OCI-LY1 (cell line): ENCODE measurements at regions not wholly inside any gene's neighbourhood (a gene's known extent, or its start where the extent isn't known, plus 50 kb on each side); places are given as distances from the start of the nearest gene placed in this dataset.

Source experiments
- H2AFZ ChIP-seq: fragments of 200-600 bp; sonication (generic), shearing (Covaris generic); 2 replicates; pipeline ENCODE4 v1.6.0; 2014; ENCODE audit warnings: antibody characterized with exemption, mild to moderate bottlenecking, low read length
- H3F3A ChIP-seq: fragments of 200-600 bp; sonication (generic), shearing (Covaris generic); 2 replicates; pipeline ENCODE4 v1.6.0; 2014; ENCODE audit warnings: mild to moderate bottlenecking, antibody characterized with exemption, low read length, moderate library complexity; ENCODE audit not compliant: insufficient read depth
- H3K27ac ChIP-seq: fragments of 200-600 bp; sonication (generic); 2 replicates; pipeline ENCODE4 v1.5.1; 2014; ENCODE audit warnings: low read length, mixed run types, mild to moderate bottlenecking, low read depth; ENCODE audit not compliant: poor library complexity, severe bottlenecking
- H3K27me3 ChIP-seq: fragments of 200-600 bp; sonication (generic); 2 replicates; pipeline ENCODE4 v1.6.0; 2014; ENCODE audit warnings: antibody characterized with exemption, mild to moderate bottlenecking, low read length, moderate library complexity; ENCODE audit not compliant: insufficient read depth
- H3K36me3 ChIP-seq: fragments of 200-600 bp; sonication (generic); 2 replicates; pipeline ENCODE4 v1.6.1; 2014; ENCODE audit warnings: mild to moderate bottlenecking, antibody characterized with exemption, low read length, moderate library complexity, mixed read lengths; ENCODE audit not compliant: insufficient read depth
- H3K4me1 ChIP-seq: fragments of 200-600 bp; sonication (generic); 2 replicates; pipeline ENCODE4 v1.5.1; 2014; ENCODE audit warnings: mild to moderate bottlenecking, low read length, moderate library complexity; ENCODE audit not compliant: insufficient read depth, severe bottlenecking
- H3K4me2 ChIP-seq: fragments of 200-600 bp; sonication (generic), shearing (Covaris generic); 2 replicates; pipeline ENCODE4 v1.6.1; 2014; ENCODE audit warnings: low read length
- H3K4me3 ChIP-seq: fragments of 200-600 bp; sonication (generic); 2 replicates; pipeline ENCODE4 v1.5.1; 2014; ENCODE audit warnings: low read length, low read depth, mild to moderate bottlenecking, mixed read lengths; ENCODE audit not compliant: poor library complexity, severe bottlenecking
- H3K79me2 ChIP-seq: fragments of 200-600 bp; shearing (Covaris generic); 2 replicates; pipeline ENCODE4 v1.6.1; 2016; ENCODE audit warnings: mixed run types, low read length, mixed read lengths; ENCODE audit not compliant: insufficient read depth
- H3K9ac ChIP-seq: fragments of 200-600 bp; sonication (generic), shearing (Covaris generic); 2 replicates; pipeline ENCODE4 v1.6.1; 2014; ENCODE audit warnings: mild to moderate bottlenecking, low read length, mixed read lengths
- H3K9me2 ChIP-seq: fragments of 200-600 bp; sonication (generic), shearing (Covaris generic); 2 replicates; pipeline ENCODE4 v1.6.1; 2014; ENCODE audit warnings: low read depth, mild to moderate bottlenecking, low read length, mixed read lengths
- H3K9me3 ChIP-seq: fragments of 200-600 bp; shearing (Covaris generic); 2 replicates; pipeline ENCODE4 v1.6.1; 2014; ENCODE audit warnings: low read length, mixed read lengths
- H4K20me1 ChIP-seq: fragments of 200-600 bp; sonication (generic), shearing (Covaris generic); 2 replicates; pipeline ENCODE4 v1.6.0; 2016; ENCODE audit warnings: mild to moderate bottlenecking, low read length; ENCODE audit not compliant: insufficient read depth
- EZH2 ChIP-seq: fragments of 200-600 bp; sonication (generic), shearing (Covaris generic); IDR thresholded peaks from 2 replicates; pipeline ENCODE4 v1.8.0; 2017; ENCODE audit warnings: borderline replicate concordance, mixed run types, mild to moderate bottlenecking, antibody characterized with exemption, low read length, moderate library complexity, mixed read lengths
- TF ChIP-seq, protein P1 (sequence below): fragments of 200-600 bp; sonication (generic), shearing (Covaris generic); IDR thresholded peaks from 2 replicates; pipeline ENCODE4 v1.5.1; 2017; ENCODE audit warnings: mild to moderate bottlenecking, antibody characterized with exemption, low read length, moderate library complexity, mixed read lengths

DNA sequence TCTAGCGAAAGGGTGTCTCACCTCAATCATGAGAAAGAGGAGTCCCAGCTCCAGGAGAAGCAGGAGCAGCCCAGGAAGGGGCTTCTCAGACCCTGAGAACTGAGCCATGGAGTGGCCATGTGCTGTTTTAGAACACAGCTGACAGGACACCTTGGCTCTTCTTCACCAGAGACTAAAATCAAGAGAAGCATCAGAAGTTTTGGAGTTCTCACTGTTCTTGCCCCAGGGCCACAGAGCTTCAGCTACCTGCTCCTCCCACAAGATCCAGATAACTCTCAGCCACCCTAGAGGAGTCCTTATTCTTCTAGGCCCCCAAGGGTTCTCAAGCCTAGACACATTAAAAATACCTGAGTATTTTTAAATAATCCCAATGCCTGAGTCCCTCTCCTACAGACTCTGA, 99.6 kb upstream of the ATP8B1 start:
- no peak overlapping the region for H3K4me2 ChIP-seq
- H3K27ac ChIP-seq, result no peak overlapping the region
- TF ChIP-seq EZH2, result no peak
- TF ChIP-seq, protein P1, sequence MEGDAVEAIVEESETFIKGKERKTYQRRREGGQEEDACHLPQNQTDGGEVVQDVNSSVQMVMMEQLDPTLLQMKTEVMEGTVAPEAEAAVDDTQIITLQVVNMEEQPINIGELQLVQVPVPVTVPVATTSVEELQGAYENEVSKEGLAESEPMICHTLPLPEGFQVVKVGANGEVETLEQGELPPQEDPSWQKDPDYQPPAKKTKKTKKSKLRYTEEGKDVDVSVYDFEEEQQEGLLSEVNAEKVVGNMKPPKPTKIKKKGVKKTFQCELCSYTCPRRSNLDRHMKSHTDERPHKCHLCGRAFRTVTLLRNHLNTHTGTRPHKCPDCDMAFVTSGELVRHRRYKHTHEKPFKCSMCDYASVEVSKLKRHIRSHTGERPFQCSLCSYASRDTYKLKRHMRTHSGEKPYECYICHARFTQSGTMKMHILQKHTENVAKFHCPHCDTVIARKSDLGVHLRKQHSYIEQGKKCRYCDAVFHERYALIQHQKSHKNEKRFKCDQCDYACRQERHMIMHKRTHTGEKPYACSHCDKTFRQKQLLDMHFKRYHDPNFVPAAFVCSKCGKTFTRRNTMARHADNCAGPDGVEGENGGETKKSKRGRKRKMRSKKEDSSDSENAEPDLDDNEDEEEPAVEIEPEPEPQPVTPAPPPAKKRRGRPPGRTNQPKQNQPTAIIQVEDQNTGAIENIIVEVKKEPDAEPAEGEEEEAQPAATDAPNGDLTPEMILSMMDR, result no peak
- H3K4me3 ChIP-seq, result no peak overlapping the region
- no peaks in the 10 kb centered on the region for H3K9me3 ChIP-seq
- no peaks in the 10 kb centered on the region for H4K20me1 ChIP-seq
- no peaks in the 10 kb centered on the region; the same call in 1 of the 2 replicates for H3K27me3 ChIP-seq
- no peaks in the 10 kb centered on the region for H3K79me2 ChIP-seq
- no peak overlapping the region for H2AFZ ChIP-seq
- H3K36me3 ChIP-seq, result no peaks in the 10 kb centered on the region
- no peaks in the 10 kb centered on the region for H3F3A ChIP-seq
- H3K4me1 ChIP-seq, result no peaks in the 10 kb centered on the region
- no peak overlapping the region for H3K9ac ChIP-seq
- no peaks in the 10 kb centered on the region for H3K9me2 ChIP-seq

DNA sequence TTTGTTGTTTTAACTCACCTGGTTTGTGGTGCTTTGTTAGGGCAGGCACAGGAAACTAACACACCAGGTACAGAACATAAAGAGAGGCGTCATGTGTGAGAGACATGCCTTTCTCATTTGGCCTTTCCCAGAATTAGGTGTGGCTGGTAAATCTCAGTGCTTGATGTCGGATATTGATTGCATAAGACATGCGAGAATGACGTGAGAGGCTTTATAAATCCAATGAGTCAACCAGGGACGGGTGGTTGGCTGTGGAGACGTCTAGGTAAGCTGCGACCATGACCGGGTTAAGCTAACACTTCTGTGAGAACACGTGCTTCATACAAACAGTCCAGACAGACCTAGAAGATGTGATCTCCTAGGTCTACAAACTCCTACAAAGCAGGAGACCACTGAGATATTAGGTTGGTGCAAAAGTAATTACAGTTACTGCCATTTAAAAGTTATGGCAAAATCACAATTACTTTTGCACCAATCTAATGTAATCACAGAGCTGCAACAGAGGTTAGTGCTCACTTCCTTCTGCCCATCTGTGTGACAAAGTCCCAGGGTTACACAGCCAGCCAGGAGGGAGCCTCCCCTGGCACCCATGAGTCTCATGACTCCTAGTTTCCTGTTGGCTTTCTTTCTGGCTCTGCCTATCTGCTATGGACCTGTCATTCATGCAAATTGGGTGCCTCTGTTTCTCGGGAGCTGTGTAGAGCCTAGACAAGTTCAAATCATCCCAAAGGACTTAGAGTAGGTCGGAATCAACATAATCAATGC, 98.9 kb upstream of the ATP8B1 start:
- Histone ChIP-seq H3K9ac (no peak overlapping the region), H3K36me3 (no peaks in the 10 kb centered on the region), H3K79me2 (no peaks in the 10 kb centered on the region), H3K4me1 (no peaks in the 10 kb centered on the region), H2AFZ (no peak overlapping the region), H3F3A (no peaks in the 10 kb centered on the region), H3K4me2 (no peak overlapping the region), H3K27me3 (no peaks in the 10 kb centered on the region; the same call in 1 of the 2 replicates), H3K4me3 (no peak overlapping the region), H3K9me3 (no peaks in the 10 kb centered on the region), H4K20me1 (no peaks in the 10 kb centered on the region), H3K9me2 (no peaks in the 10 kb centered on the region), H3K27ac (no peak overlapping the region)
- TF ChIP-seq, protein P1, result no peak
- TF ChIP-seq EZH2, result no peak

DNA sequence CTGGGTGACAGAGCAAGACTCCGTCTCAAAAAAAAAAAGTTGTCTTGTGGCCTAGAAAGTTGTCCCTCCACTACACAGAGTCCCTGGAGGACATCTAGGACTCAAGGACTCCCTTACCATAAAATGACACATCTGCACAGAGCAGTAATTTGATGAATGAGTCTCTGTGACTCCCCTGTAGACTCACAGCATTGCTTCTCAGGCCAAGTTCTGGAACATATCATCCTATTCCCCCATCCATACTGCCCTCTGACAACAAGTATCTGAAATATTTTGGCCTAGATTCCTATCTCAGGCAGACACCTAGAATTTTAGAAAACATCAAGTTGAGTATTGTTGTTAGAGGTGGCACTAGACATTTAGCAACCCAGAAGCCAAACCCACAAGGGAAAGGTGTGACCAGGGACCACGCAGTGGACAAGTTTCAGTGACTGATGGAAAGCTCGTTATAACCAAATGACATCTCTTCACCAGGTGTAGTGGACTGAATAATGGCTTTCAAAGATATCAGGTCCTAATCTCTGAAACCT, 97.9 kb upstream of the ATP8B1 start:
- Histone ChIP-seq H3K4me3 (no peak overlapping the region), H3K79me2 (no peaks in the 10 kb centered on the region), H3K27me3 (no peaks in the 10 kb centered on the region; the same call in 1 of the 2 replicates), H3F3A (no peaks in the 10 kb centered on the region), H3K9ac (no peak overlapping the region), H4K20me1 (no peaks in the 10 kb centered on the region), H3K9me3 (no peaks in the 10 kb centered on the region), H3K4me1 (no peaks in the 10 kb centered on the region), H3K9me2 (no peaks in the 10 kb centered on the region), H3K4me2 (no peak overlapping the region), H3K36me3 (no peaks in the 10 kb centered on the region), H2AFZ (no peak overlapping the region), H3K27ac (no peak overlapping the region)
- TF ChIP-seq, protein P1, result no peak
